HCT116 (cell line): ENCODE measurements at regions not wholly inside any gene's neighbourhood (a gene's known extent, or its start where the extent isn't known, plus 50 kb on each side); places are given as distances from the start of the nearest gene placed in this dataset.

Source experiments
- ATAC-seq: fragments of 200-7000 bp; cut with Tn5 transposase; 2 replicates; pipeline ENCODE4 v1.9.1; 2020; ENCODE audit warnings: mild to moderate bottlenecking, moderate library complexity
- BruUV-seq: library from RNA; stranded (reverse); fragments of 400-500 nt; replicated peaks from 2 replicates; lab custom pipeline; 2021; lab: Mats Ljungman, UMichigan
- CTCF ChIA-PET: fragments of 300-600 bp; sonication (Branson Sonifier 250); formaldehyde crosslinking; loops from one replicate; lab custom pipeline; 2021; ENCODE audit warnings: antibody characterized with exemption; lab: Charles Lee
- POLR2A ChIA-PET: fragments of 300-600, 350-600 bp; sonication (Branson Sonifier 250); formaldehyde crosslinking; loops from one replicate; lab custom pipeline; 2021; ENCODE audit warnings: antibody characterized with exemption; lab: Charles Lee
- RAD21 ChIA-PET, 2 experiments: fragments of 300-600 bp; sonication (Branson Sonifier 250); formaldehyde crosslinking; loops; one replicate each; lab custom pipeline; 2023; ENCODE audit warnings: low total read pairs in 2 of 2; ENCODE audit not compliant: uncharacterized antibody in 2 of 2, unreplicated experiment in 2 of 2, low non-redundant PET in 1 of 2; lab: Charles Lee
- DNase-seq: peaks from one replicate; pipeline ENCODE4 v3.0.0-alpha.2; 2010; ENCODE audit warnings: low read depth, low spot score
- H2AFZ ChIP-seq: fragments of 200-600 bp; shearing (Covaris generic), sonication (generic); 2 replicates; pipeline ENCODE4 v1.6.1; 2017; ENCODE audit warnings: low read depth, mixed run types, mixed read lengths, antibody characterized with exemption, low read length; ENCODE audit not compliant: poor library complexity, severe bottlenecking
- H3K27ac ChIP-seq: 2 replicates; pipeline ENCODE4 v1.5.1; 2012; ENCODE audit warnings: low read depth, low read length
- H3K27me3 ChIP-seq: fragments of 200-600 bp; sonication (generic); 2 replicates; pipeline ENCODE4 v1.6.1; 2016; ENCODE audit warnings: mixed run types, low read length, mixed read lengths; ENCODE audit not compliant: insufficient read depth
- H3K36me3 ChIP-seq, 2 experiments: fragments of 200-500 bp in 1 of 2; fragments of 200-600 bp in 1 of 2; sonication (Bioruptor generic) in 1 of 2; sonication (generic) in 1 of 2; 2 replicates each; pipeline versions ENCODE4 v1.5.1 to v1.6.1; 2014 to 2016; ENCODE audit warnings: low read length in 2 of 2, inconsistent platforms in 1 of 2, mixed read lengths in 1 of 2, mixed run types in 1 of 2; ENCODE audit not compliant: insufficient read depth in 2 of 2, control insufficient read depth in 1 of 2
- H3K4me1 ChIP-seq, 2 experiments: fragments of 200-600 bp in 1 of 2; sonication (generic) in 1 of 2; 2 replicates each; pipeline versions ENCODE4 v1.5.1 to v1.6.1; 2012 to 2017; ENCODE audit warnings: low read length in 2 of 2, inconsistent platforms in 1 of 2, mild to moderate bottlenecking in 1 of 2, mixed read lengths in 1 of 2, mixed run types in 1 of 2, moderate library complexity in 1 of 2; ENCODE audit not compliant: insufficient read depth in 2 of 2, control insufficient read depth in 1 of 2
- H3K4me2 ChIP-seq: fragments of 200-600 bp; sonication (generic); 2 replicates; pipeline ENCODE4 v1.6.1; 2017; ENCODE audit warnings: mixed run types, low read length, mixed read lengths
- H3K4me3 ChIP-seq, 2 experiments: fragments of 200-600 bp in 1 of 2; sonication (generic) in 1 of 2; replicated peaks in 1 of 2; 2 replicates each; pipeline ENCODE4 v1.5.1; 2011 to 2016; ENCODE audit warnings: low read length in 2 of 2, control low read depth in 1 of 2, low read depth in 1 of 2, mild to moderate bottlenecking in 1 of 2, mixed read lengths in 1 of 2, mixed run types in 1 of 2
- H3K79me2 ChIP-seq: fragments of 200-600 bp; sonication (generic); 2 replicates; pipeline ENCODE4 v1.6.1; 2017; ENCODE audit warnings: mild to moderate bottlenecking, mixed run types, low read length, moderate library complexity, mixed read lengths; ENCODE audit not compliant: insufficient read depth
- H3K9ac ChIP-seq: fragments of 200-600 bp; sonication (generic); 2 replicates; pipeline ENCODE4 v1.6.1; 2016; ENCODE audit warnings: low read length, mixed read lengths
- H3K9me2 ChIP-seq: fragments of 200-600 bp; sonication (generic), shearing (Covaris generic); 2 replicates; pipeline ENCODE4 v1.6.1; 2017; ENCODE audit warnings: mixed run types, mild to moderate bottlenecking, moderate library complexity; ENCODE audit not compliant: insufficient read depth
- H3K9me3 ChIP-seq, 2 experiments: fragments of 200-500 bp in 1 of 2; fragments of 200-600 bp in 1 of 2; sonication (Bioruptor generic) in 1 of 2; sonication (generic) in 1 of 2; 2 replicates each; pipeline ENCODE4 v1.6.1; 2014 to 2017; ENCODE audit warnings: low read length in 2 of 2, mixed read lengths in 2 of 2, inconsistent platforms in 1 of 2, low read depth in 1 of 2, mild to moderate bottlenecking in 1 of 2, mixed run types in 1 of 2, moderate library complexity in 1 of 2; ENCODE audit not compliant: control insufficient read depth in 1 of 2, insufficient read depth in 1 of 2
- H4K20me1 ChIP-seq: fragments of 200-600 bp; sonication (generic), shearing (Covaris generic); 2 replicates; pipeline ENCODE4 v1.6.1; 2017; ENCODE audit warnings: mixed run types, mild to moderate bottlenecking, moderate library complexity; ENCODE audit not compliant: insufficient read depth
- ATF3 ChIP-seq: IDR thresholded peaks from 2 replicates; pipeline ENCODE4 v1.6.1; 2012
- CBX3 ChIP-seq: IDR thresholded peaks from 2 replicates; pipeline ENCODE4 v1.6.1; 2012; ENCODE audit warnings: low read depth
- CEBPB ChIP-seq: IDR thresholded peaks from 2 replicates; pipeline ENCODE4 v1.6.1; 2012; ENCODE audit warnings: low read depth
- CTCF ChIP-seq, 3 experiments: fragments of 200-600 bp in 1 of 3; sonication (generic) in 1 of 3; IDR thresholded peaks in 2 of 3; conservative IDR thresholded peaks in 1 of 3; 2 replicates each; pipeline ENCODE4 v1.5.1; 2012 to 2017; ENCODE audit warnings: low read depth in 2 of 3, low read length in 2 of 3, antibody characterized with exemption in 1 of 3, borderline replicate concordance in 1 of 3, control low read depth in 1 of 3, mild to moderate bottlenecking in 1 of 3, mixed read lengths in 1 of 3, mixed run types in 1 of 3, moderate library complexity in 1 of 3; ENCODE audit not compliant: insufficient read depth in 1 of 3
- EGR1 ChIP-seq: IDR thresholded peaks from 2 replicates; pipeline ENCODE4 v1.6.1; 2012; ENCODE audit warnings: low read depth
- ELF1 ChIP-seq: IDR thresholded peaks from 2 replicates; pipeline ENCODE4 v1.6.1; 2012; ENCODE audit warnings: low read depth, borderline replicate concordance
- EZH2 ChIP-seq: fragments of 200-600 bp; sonication (generic); IDR thresholded peaks from 2 replicates; pipeline ENCODE4 v1.6.1; 2017; ENCODE audit warnings: antibody characterized with exemption, mixed run types
- EZH2phosphoT487 ChIP-seq: fragments of 200-600 bp; IDR thresholded peaks from 2 replicates; pipeline ENCODE4 v1.6.1; 2018; ENCODE audit warnings: antibody characterized with exemption, borderline replicate concordance
- FOSL1 ChIP-seq: IDR thresholded peaks from 2 replicates; pipeline ENCODE4 v1.6.1; 2012; ENCODE audit warnings: low read depth
- JUND ChIP-seq: IDR thresholded peaks from 2 replicates; pipeline ENCODE4 v1.6.1; 2012
- MAX ChIP-seq: IDR thresholded peaks from 2 replicates; pipeline ENCODE4 v1.6.1; 2012
- POLR2A ChIP-seq: IDR thresholded peaks from 2 replicates; pipeline ENCODE4 v1.7.0; 2011; ENCODE audit warnings: borderline replicate concordance; ENCODE audit not compliant: insufficient read depth, insufficient read length; ENCODE audit errors: extremely low read depth
- POLR2AphosphoS5 ChIP-seq: IDR thresholded peaks from 2 replicates; pipeline ENCODE4 v1.6.1; 2011; ENCODE audit warnings: mild to moderate bottlenecking, low read depth, low read length, moderate library complexity
- RAD21 ChIP-seq: IDR thresholded peaks from 2 replicates; pipeline ENCODE4 v1.6.1; 2012; ENCODE audit warnings: low read depth, mild to moderate bottlenecking
- SIN3A ChIP-seq: IDR thresholded peaks from 2 replicates; pipeline ENCODE4 v1.6.1; 2012; ENCODE audit warnings: low read depth
- SP1 ChIP-seq: IDR thresholded peaks from 2 replicates; pipeline ENCODE4 v1.6.1; 2012; ENCODE audit warnings: low read depth
- TCF7L2 ChIP-seq: IDR thresholded peaks from 2 replicates; pipeline ENCODE4 v1.7.0; 2011; ENCODE audit warnings: borderline replicate concordance, inconsistent platforms; ENCODE audit not compliant: insufficient read depth, insufficient read length; ENCODE audit errors: extremely low read depth
- ZBTB33 ChIP-seq: IDR thresholded peaks from 2 replicates; pipeline ENCODE4 v1.6.1; 2011; ENCODE audit warnings: mild to moderate bottlenecking, low read length, moderate library complexity; ENCODE audit not compliant: insufficient replicate concordance; ENCODE audit errors: extremely low read depth
- ZFX ChIP-seq: fragments of 450-650 bp; IDR thresholded peaks from 2 replicates; pipeline ENCODE4 v1.6.1; 2017
- ZNF274 ChIP-seq: fragments of 200-500 bp; sonication (Bioruptor generic); IDR thresholded peaks from 2 replicates; pipeline ENCODE4 v1.6.1; 2014; ENCODE audit warnings: mild to moderate bottlenecking, low read depth, low read length, inconsistent platforms
- intact Hi-C: fragments of 100-400 bp; cut with micrococcal nuclease; formaldehyde crosslinking; loops from 2 replicates; pipeline ENCODE4 v1.10.0; 2022

- no TSS peak for BruUV-seq
- H3K4me1 ChIP-seq: no peaks in the 10 kb centered on the region
- intact Hi-C loops: no loop called here
These were observed 71.8 kb upstream of the SAMSN1 start for GRCh38 chr21:14617871-14618270.

More at GRCh38 chr21:14617871-14618270, 71.8 kb upstream of the SAMSN1 start:
- ATAC-seq (no peak), DNase-seq (no peak)
- no peak overlapping the region for H3K27ac ChIP-seq
- H3K4me3 ChIP-seq: no peak overlapping the region
- H3K9me3 ChIP-seq: no peaks in the 10 kb centered on the region
- no peaks in the 10 kb centered on the region for H3K9me2 ChIP-seq
- H3K4me2 ChIP-seq: no peak overlapping the region
- no peak overlapping the region for H3K9ac ChIP-seq
- ChIA-PET CTCF (no interaction called here), RAD21 (no interaction called here), POLR2A (no interaction called here)
- TF ChIP-seq POLR2AphosphoS5 (no peak), ELF1 (no peak), EGR1 (no peak), JUND (no peak), CTCF (IDR thresholded peaks at IDR 0.05 in 2 of 3, conservative IDR thresholded peaks at IDR 0.05 in 1 of 3; ENCODE audit: borderline replicate concordance in 1 of 3, insufficient read depth in 1 of 3, low read depth in 2 of 3, low read length in 2 of 3) (no peak), TCF7L2 (no peak), FOSL1 (no peak), EZH2phosphoT487 (no peak), RAD21 (no peak), POLR2A (no peak), ZFX (no peak), SIN3A (no peak), SP1 (no peak), EZH2 (no peak), ZBTB33 (no peak), CBX3 (no peak), ZNF274 (no peak), MAX (no peak), ATF3 (no peak), CEBPB (no peak)
- no peaks in the 10 kb centered on the region for H3K27me3 ChIP-seq
- H3K36me3 ChIP-seq: no peaks in the 10 kb centered on the region
- no peaks in the 10 kb centered on the region for H4K20me1 ChIP-seq
- no peaks in the 10 kb centered on the region for H3K79me2 ChIP-seq
- H2AFZ ChIP-seq: no peak overlapping the region
